ENCODE measurements at regions not wholly inside any gene's neighbourhood (a gene's known extent, or its start where the extent isn't known, plus 50 kb on each side); places are given as distances from the start of the nearest gene placed in this dataset.

- Histone ChIP-seq H3K4me1 (no peaks in the 10 kb centered on the region), H3K4me3 (no peak overlapping the region), H3K36me3 (peaks cover 1% of the 10 kb centered on the region), H3K27me3 (no peaks in the 10 kb centered on the region), H3K27ac (no peak overlapping the region), H3K9me3 (no peaks in the 10 kb centered on the region)
- intact Hi-C loops (cut with DNase I; ENCODE audit: low total_unique reads), result loop anchor here (1.0 kb wide), 1 partner anchor 24 kb away; no protein-coding TSS in a partner anchor
- peak; percentile 24 to 57 for DNase-seq (ENCODE audit: low spot score in 2 of 2)
- TF ChIP-seq CTCF (IDR thresholded peaks at IDR 0.05), result peak in 1 of 3 donors; percentile 56
- no peak for TF ChIP-seq POLR2A (IDR thresholded peaks at IDR 0.05)
- no peak for TF ChIP-seq POLR2AphosphoS5 (IDR thresholded peaks at IDR 0.05)
These were observed 73.4 kb upstream of the TTC29 start for GRCh38 chr4:147019091-147019490.

- H3K4me3 ChIP-seq, result no peak overlapping the region
- no peak overlapping the region for H3K27ac ChIP-seq
- DNase-seq (ENCODE audit: low spot score in 2 of 2), result no peak
- TF ChIP-seq POLR2A (IDR thresholded peaks at IDR 0.05), result no peak
- TF ChIP-seq POLR2AphosphoS5 (IDR thresholded peaks at IDR 0.05), result no peak
- TF ChIP-seq CTCF (IDR thresholded peaks at IDR 0.05), result no peak
- intact Hi-C loops (cut with DNase I; ENCODE audit: low total_unique reads), result no loop called here
- no peaks in the 10 kb centered on the region for H3K4me1 ChIP-seq
- H3K27me3 ChIP-seq, result no peaks in the 10 kb centered on the region
- H3K9me3 ChIP-seq, result no peaks in the 10 kb centered on the region
- H3K36me3 ChIP-seq, result no peaks in the 10 kb centered on the region
These were observed 74.8 kb upstream of the TTC29 start for GRCh38 chr4:147020456-147020855.

GRCh38 chr4:147025042-147025441, 79.4 kb upstream of the TTC29 start:
- no peaks in the 10 kb centered on the region for H3K9me3 ChIP-seq
- H3K27ac ChIP-seq, result no peak overlapping the region
- intact Hi-C loops (cut with DNase I; ENCODE audit: low total_unique reads), result no loop called here
- no peaks in the 10 kb centered on the region for H3K4me1 ChIP-seq
- H3K27me3 ChIP-seq, result no peaks in the 10 kb centered on the region
- H3K36me3 ChIP-seq, result no peaks in the 10 kb centered on the region
- no peak overlapping the region for H3K4me3 ChIP-seq
- TF ChIP-seq CTCF (IDR thresholded peaks at IDR 0.05) (no peak), POLR2AphosphoS5 (IDR thresholded peaks at IDR 0.05) (no peak), POLR2A (IDR thresholded peaks at IDR 0.05) (no peak)
- DNase-seq (ENCODE audit: low spot score in 2 of 2), result no peak

- Histone ChIP-seq H3K4me1 (no peaks in the 10 kb centered on the region), H3K27ac (no peak overlapping the region), H3K36me3 (no peaks in the 10 kb centered on the region), H3K27me3 (no peaks in the 10 kb centered on the region), H3K9me3 (no peaks in the 10 kb centered on the region), H3K4me3 (no peak overlapping the region)
- intact Hi-C loops (cut with DNase I; ENCODE audit: low total_unique reads), result no loop called here
- TF ChIP-seq CTCF (IDR thresholded peaks at IDR 0.05) (no peak), POLR2A (IDR thresholded peaks at IDR 0.05) (no peak), POLR2AphosphoS5 (IDR thresholded peaks at IDR 0.05) (no peak)
- no peak for DNase-seq (ENCODE audit: low spot score in 2 of 2)
These were observed 83.6 kb upstream of the TTC29 start for GRCh38 chr4:147029296-147029695.

GRCh38 chr4:147034372-147034771, 88.7 kb upstream of the TTC29 start:
- no peak for DNase-seq (ENCODE audit: low spot score in 2 of 2)
- no peaks in the 10 kb centered on the region for H3K4me1 ChIP-seq
- H3K4me3 ChIP-seq, result no peak overlapping the region
- H3K36me3 ChIP-seq, result no peaks in the 10 kb centered on the region
- intact Hi-C loops (cut with DNase I; ENCODE audit: low total_unique reads), result no loop called here
- no peak overlapping the region for H3K27ac ChIP-seq
- TF ChIP-seq POLR2AphosphoS5 (IDR thresholded peaks at IDR 0.05) (no peak), CTCF (IDR thresholded peaks at IDR 0.05) (no peak), POLR2A (IDR thresholded peaks at IDR 0.05) (no peak)
- no peaks in the 10 kb centered on the region for H3K27me3 ChIP-seq
- no peaks in the 10 kb centered on the region for H3K9me3 ChIP-seq

Measured in breast epithelium (tissue), 4 donors.